ENCODE measurements at regions not wholly inside any gene's neighbourhood (a gene's known extent, or its start where the extent isn't known, plus 50 kb on each side); places are given as distances from the start of the nearest gene placed in this dataset.
"Not testable (repeated sequence)": the region's sequence is repeated elsewhere in the genome, so short reads cannot be mapped to it uniquely, and the experiment has no call there.

GRCh38 chr20:48503166-48503815 is 324.5 kb downstream of the PREX1 start:
- TF ChIP-seq MAX (IDR thresholded peaks at IDR 0.05; ENCODE audit: low read depth, low read length) (no peak), MYC (IDR thresholded peaks at IDR 0.05; ENCODE audit: low read depth, low read length) (no peak), POLR2A (IDR thresholded peaks at IDR 0.05; ENCODE audit: extremely low read depth, insufficient read length) (no peak), CTCF (IDR thresholded peaks at IDR 0.05; ENCODE audit: low read depth, low read length) (no peak)
- no peak overlapping the region for H3K4me3 ChIP-seq (ENCODE audit: low read depth, low read length)
- no peak for DNase-seq (ENCODE audit: low read depth)

DNA sequence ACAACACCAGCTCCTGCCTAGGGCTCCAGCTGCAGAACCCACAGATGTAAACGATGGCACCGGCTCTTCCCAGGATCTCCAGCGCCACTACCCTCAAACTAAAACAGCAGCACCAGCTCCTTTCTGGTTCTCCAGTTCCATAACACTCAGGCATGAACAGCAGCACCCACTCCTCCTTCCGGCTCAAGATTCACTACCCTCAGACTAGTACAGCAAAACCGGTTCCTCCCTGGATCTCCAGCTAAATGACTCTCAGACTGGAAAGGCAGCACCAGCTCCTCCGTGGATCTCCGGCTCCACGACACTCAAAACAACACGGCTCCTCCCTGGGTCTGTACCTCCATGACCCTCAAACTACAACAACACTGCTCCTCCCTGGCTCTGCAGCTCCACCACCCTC is 325.0 kb downstream of the PREX1 start:
- DNase-seq (ENCODE audit: low read depth) = no peak
- no peak for TF ChIP-seq CTCF (IDR thresholded peaks at IDR 0.05; ENCODE audit: low read depth, low read length)
- no peak for TF ChIP-seq MAX (IDR thresholded peaks at IDR 0.05; ENCODE audit: low read depth, low read length)
- no peak for TF ChIP-seq MYC (IDR thresholded peaks at IDR 0.05; ENCODE audit: low read depth, low read length)
- no peak for TF ChIP-seq POLR2A (IDR thresholded peaks at IDR 0.05; ENCODE audit: extremely low read depth, insufficient read length)
- H3K4me3 ChIP-seq (ENCODE audit: low read depth, low read length) = no peak overlapping the region

- DNase-seq (ENCODE audit: low read depth) = no peak
- TF ChIP-seq MAX (IDR thresholded peaks at IDR 0.05; ENCODE audit: low read depth, low read length) (no peak), MYC (IDR thresholded peaks at IDR 0.05; ENCODE audit: low read depth, low read length) (no peak), CTCF (IDR thresholded peaks at IDR 0.05; ENCODE audit: low read depth, low read length) (no peak), POLR2A (IDR thresholded peaks at IDR 0.05; ENCODE audit: extremely low read depth, insufficient read length) (no peak)
- H3K4me3 ChIP-seq (ENCODE audit: low read depth, low read length) = no peak overlapping the region
These were observed 325.8 kb downstream of the PREX1 start for GRCh38 chr20:48502016-48502415.

DNA sequence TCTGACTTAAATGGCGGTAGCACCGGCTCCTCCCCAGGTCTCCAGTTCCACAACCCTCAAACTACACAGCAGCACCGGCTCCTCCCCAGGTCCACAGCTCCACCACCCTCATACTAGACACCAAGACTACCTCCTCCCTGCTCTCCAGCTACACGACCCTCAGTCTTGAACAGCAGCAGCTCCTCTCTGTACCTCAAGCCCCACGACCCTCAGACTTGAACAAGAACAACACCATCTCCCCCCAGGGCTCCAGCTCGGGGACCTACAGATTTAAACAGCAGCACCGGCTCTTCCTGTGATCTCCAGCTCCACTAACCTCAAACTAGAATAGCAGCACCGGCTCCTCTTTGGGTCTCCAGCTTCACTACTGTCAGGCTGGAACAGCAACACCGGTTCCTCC is 326.9 kb downstream of the PREX1 start:
- DNase-seq (ENCODE audit: low read depth); H3K4me3 ChIP-seq (ENCODE audit: low read depth, low read length): not testable (repeated sequence)

DNA sequence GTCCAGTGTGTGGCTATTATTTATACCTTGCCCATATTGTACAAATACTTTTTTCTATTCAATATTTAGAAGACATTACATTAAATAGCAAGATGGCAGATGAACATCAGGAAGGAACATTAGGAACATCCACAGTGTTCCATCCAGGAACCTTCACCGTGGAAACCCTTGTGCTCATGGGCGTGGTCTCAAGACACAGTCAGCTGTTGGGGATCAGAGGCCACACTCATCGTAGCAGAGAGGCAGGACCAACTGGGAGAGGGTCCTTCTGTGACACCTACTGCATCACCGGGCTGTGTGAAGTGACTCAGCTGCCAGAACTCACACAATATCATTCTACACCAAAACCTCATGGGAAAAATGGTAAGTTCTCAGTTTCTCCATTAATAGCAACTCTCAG is 328.9 kb downstream of the PREX1 start:
- H3K4me3 ChIP-seq (ENCODE audit: low read depth, low read length); DNase-seq (ENCODE audit: low read depth): not testable (repeated sequence)

- DNase-seq (ENCODE audit: low read depth); H3K4me3 ChIP-seq (ENCODE audit: low read depth, low read length): not testable (repeated sequence)
These were observed 329.7 kb downstream of the PREX1 start for GRCh38 chr20:48498125-48498524.

- H3K4me3 ChIP-seq (ENCODE audit: low read depth, low read length) = no peak overlapping the region
- no peak for TF ChIP-seq CTCF (IDR thresholded peaks at IDR 0.05; ENCODE audit: low read depth, low read length)
- no peak for TF ChIP-seq MYC (IDR thresholded peaks at IDR 0.05; ENCODE audit: low read depth, low read length)
- no peak for TF ChIP-seq MAX (IDR thresholded peaks at IDR 0.05; ENCODE audit: low read depth, low read length)
- no peak for TF ChIP-seq POLR2A (IDR thresholded peaks at IDR 0.05; ENCODE audit: extremely low read depth, insufficient read length)
- no peak for DNase-seq (ENCODE audit: low read depth)
These were observed 333.8 kb downstream of the PREX1 start for GRCh38 chr20:48493966-48494365.

- not testable (repeated sequence) for H3K4me3 ChIP-seq (ENCODE audit: low read depth, low read length)
These were observed 334.5 kb downstream of the PREX1 start for GRCh38 chr20:48493331-48493730.

More at GRCh38 chr20:48493331-48493730, 334.5 kb downstream of the PREX1 start:
- not testable (repeated sequence) for DNase-seq (ENCODE audit: low read depth)
